PC-9 (cell line): ENCODE measurements at regions not wholly inside any gene's neighbourhood (a gene's known extent, or its start where the extent isn't known, plus 50 kb on each side); places are given as distances from the start of the nearest gene placed in this dataset.

Experiments
- CTCF ChIP-seq: fragments of 200-600 bp; sonication (generic); conservative IDR thresholded peaks from 2 replicates; pipeline ENCODE4 v1.6.1; 2017; ENCODE audit warnings: mixed run types, antibody characterized with exemption, mild to moderate bottlenecking, moderate library complexity
- EZH2 ChIP-seq: fragments of 200-600 bp; sonication (generic); IDR thresholded peaks from 2 replicates; pipeline ENCODE4 v1.8.0; 2017; ENCODE audit warnings: antibody characterized with exemption, low read depth

DNA sequence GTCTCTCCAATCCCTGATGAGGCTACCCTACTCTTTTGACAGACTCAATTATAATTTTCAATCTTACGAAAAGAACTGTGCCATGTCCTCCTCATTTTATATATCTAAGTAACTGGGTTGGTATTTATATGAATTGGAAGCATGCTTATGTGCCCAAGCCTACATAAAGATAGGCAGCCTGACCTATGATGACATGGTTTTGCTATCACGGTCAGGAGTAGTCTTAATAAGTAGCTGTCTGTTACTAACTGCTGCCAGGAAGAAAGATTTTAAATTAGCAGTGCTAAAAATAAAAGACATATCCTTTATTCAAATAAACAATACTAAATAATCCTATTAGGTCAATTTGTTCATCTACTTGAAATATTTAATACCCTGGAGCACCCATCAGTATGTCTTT, 102.0 kb upstream of the DTNA start:
- TF ChIP-seq CTCF (no peak), EZH2 (no peak)
